ENCODE measurements at regions not wholly inside any gene's neighbourhood (a gene's known extent, or its start where the extent isn't known, plus 50 kb on each side); places are given as distances from the start of the nearest gene placed in this dataset.

GRCh38 chr21:15400905-15401304 lies 328.9 kb upstream of the USP25 start:
- DNase-seq, result no peak

- DNase-seq, result no peak
Observed at GRCh38 chr21:15401331-15401730, 328.5 kb upstream of the USP25 start.

GRCh38 chr21:15405214-15405613 lies 324.6 kb upstream of the USP25 start:
- no peak for DNase-seq

GRCh38 chr21:15406791-15407190 lies 323.0 kb upstream of the USP25 start:
- no peak for DNase-seq

- no peak for DNase-seq
Observed at GRCh38 chr21:15407585-15407984, 322.2 kb upstream of the USP25 start.

- DNase-seq, result no peak
Observed at GRCh38 chr21:15408089-15408488, 321.7 kb upstream of the USP25 start.

- no peak for DNase-seq
Observed at GRCh38 chr21:15409031-15409430, 320.8 kb upstream of the USP25 start.

- DNase-seq, result no peak
Observed at GRCh38 chr21:15410853-15411252, 318.9 kb upstream of the USP25 start.

- DNase-seq, result no peak
Observed at GRCh38 chr21:15414057-15414456, 315.7 kb upstream of the USP25 start.

- no peak for DNase-seq
Observed at GRCh38 chr21:15415541-15416261, 314.1 kb upstream of the USP25 start.

GRCh38 chr21:15421441-15421881 lies 308.3 kb upstream of the USP25 start:
- DNase-seq, result no peak

- no peak for DNase-seq
Observed at GRCh38 chr21:15421947-15422346, 307.8 kb upstream of the USP25 start.

- no peak for DNase-seq
Observed at GRCh38 chr21:15422783-15423182, 307.0 kb upstream of the USP25 start.

- DNase-seq, result no peak
Observed at GRCh38 chr21:15423676-15424445, 305.9 kb upstream of the USP25 start.

- no peak for DNase-seq
Observed at GRCh38 chr21:15425049-15425448, 304.7 kb upstream of the USP25 start.

- no peak for DNase-seq
Observed at GRCh38 chr21:15430023-15430422, 299.8 kb upstream of the USP25 start.

- DNase-seq, result no peak
Observed at GRCh38 chr21:15430577-15430976, 299.2 kb upstream of the USP25 start.

- no peak for DNase-seq
Observed at GRCh38 chr21:15431053-15431452, 298.7 kb upstream of the USP25 start.

GRCh38 chr21:15433091-15433490 lies 296.7 kb upstream of the USP25 start:
- DNase-seq, result no peak

GRCh38 chr21:15434163-15434905 lies 295.4 kb upstream of the USP25 start:
- no peak for DNase-seq

GRCh38 chr21:15436031-15436430 lies 293.8 kb upstream of the USP25 start:
- no peak for DNase-seq

- DNase-seq, result no peak
Observed at GRCh38 chr21:15437883-15438282, 291.9 kb upstream of the USP25 start.

- no peak for DNase-seq
Observed at GRCh38 chr21:15439726-15440125, 290.1 kb upstream of the USP25 start.

- DNase-seq, result no peak
Observed at GRCh38 chr21:15441060-15441493, 288.7 kb upstream of the USP25 start.

Data from NCI-H526 (cell line).